ENCODE measurements at regions not wholly inside any gene's neighbourhood (a gene's known extent, or its start where the extent isn't known, plus 50 kb on each side); places are given as distances from the start of the nearest gene placed in this dataset.
A peak's percentile ranks its signal among the peaks of the same experiment; 100 is the strongest.

DNA sequence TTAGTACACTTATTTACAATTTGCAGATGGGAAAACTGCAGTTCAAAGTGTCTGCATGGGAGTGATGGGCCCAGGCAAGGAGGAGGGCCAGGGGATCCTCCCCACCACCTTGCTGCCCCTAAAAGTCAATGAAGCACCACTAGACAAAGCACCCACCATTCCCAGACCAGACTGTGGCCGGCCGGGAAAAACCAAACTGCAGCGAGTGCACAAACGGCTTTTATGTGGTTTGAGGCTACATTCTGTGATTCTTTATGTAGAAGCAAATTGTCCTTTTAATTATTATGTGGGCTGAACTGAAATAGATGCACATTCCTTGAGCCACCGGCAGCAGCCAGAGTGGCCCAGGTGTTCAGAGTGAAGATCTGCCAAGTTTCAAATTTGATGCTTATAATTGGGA lies 585.3 kb upstream of the KLF4 start:
- intact Hi-C loops (cut with DNase I), result no loop called here
- ATAC-seq, result no peak

DNA sequence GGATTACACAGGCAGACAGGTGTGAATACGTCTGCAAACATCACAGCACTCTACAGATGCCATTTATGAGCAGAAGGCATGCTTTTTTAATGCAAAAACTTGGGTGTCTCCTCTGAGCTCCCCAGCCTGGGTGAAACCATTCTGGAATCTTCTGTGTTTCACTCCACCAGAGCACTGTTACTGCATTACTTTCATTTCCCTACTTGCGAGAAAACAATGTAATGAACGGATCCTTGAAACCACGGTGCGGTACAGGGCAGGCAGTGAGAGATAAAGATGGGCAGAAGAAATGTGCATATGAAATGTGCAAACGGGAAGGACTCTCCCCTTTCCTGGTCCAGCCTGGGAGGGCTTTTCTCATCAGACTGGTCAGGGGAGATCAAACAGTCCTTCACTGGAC lies 584.3 kb upstream of the KLF4 start:
- intact Hi-C loops (cut with DNase I), result no loop called here
- ATAC-seq (no peak), DNase-seq (ENCODE audit: low spot score) (no peak)

More for the DNA sequence above, 585.3 kb upstream of the KLF4 start:
- no peak for DNase-seq (ENCODE audit: low spot score)

GRCh38 chr9:108072740-108073139 lies 583.2 kb upstream of the KLF4 start:
- DNase-seq (ENCODE audit: low spot score), result no peak
- intact Hi-C loops (cut with DNase I), result loop anchor here (1.0 kb wide), 1 partner anchor 22 kb away; no protein-coding TSS in a partner anchor
- ATAC-seq, result no peak

DNA sequence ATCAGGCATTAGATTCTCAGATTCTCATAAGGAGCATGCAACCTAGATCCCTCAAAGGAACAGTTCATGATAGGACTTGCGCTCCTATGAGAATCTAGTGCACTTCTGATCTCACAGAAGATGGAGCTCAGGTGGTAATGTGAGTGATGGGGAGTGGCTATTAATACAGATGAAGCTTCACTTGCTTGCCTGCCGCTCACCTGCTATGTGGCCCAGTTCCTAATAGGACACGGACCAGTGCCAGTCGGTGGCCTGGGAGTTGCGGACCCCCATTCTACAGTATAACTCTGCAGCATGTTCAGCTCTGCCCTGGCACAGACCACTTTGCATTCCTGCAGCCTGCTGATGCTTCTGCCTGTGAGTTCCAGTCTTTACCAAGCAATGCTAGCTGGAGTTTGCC lies 581.3 kb upstream of the KLF4 start:
- DNase-seq (ENCODE audit: low spot score) (no peak), ATAC-seq (no peak)
- intact Hi-C loops (cut with DNase I), result no loop called here

DNA sequence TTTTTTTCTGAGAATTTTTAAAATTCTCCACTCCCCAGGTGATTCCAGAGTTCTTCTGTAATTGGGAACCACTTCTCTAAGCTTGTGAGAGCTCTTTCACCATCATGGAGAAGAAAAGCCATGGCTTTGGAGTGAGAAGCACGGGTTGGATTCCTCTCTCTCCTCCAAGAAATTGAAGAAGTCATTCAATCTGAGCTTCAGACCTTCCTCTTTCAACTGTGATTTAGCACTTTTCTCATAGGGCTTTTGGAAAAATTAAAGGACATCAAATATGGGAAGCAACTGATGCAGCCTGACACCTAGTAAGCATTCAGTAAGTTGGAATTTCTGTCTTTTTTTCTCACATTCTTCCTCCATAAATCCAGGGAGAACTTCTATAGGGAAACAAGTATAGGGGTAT lies 580.4 kb upstream of the KLF4 start:
- ATAC-seq (no peak), DNase-seq (ENCODE audit: low spot score) (no peak)
- intact Hi-C loops (cut with DNase I), result no loop called here

DNA sequence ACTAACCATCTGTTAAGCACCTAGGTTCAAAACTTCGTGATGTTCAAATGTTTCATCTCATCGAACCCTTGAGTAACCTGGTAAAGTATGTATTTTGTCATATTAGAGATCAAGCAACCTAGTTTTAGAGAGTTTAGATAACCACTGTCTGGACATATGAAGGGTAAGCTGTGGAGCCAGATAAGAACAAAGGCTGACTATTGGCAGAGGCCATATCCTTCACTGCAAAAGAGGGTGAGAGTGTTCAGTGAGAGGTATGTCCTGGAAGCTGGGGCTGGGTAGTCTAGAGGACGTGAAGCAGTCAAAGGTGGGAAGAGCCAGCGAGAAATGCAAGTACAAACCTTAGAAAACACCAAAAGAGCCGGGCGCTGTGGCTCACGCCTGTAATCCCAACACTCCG lies 573.1 kb upstream of the KLF4 start:
- ATAC-seq, result no peak
- DNase-seq (ENCODE audit: low spot score), result no peak
- intact Hi-C loops (cut with DNase I), result no loop called here

- no peak for DNase-seq (ENCODE audit: low spot score)
- no peak for ATAC-seq
- intact Hi-C loops (cut with DNase I), result no loop called here
Observed at GRCh38 chr9:108060175-108060574, 570.6 kb upstream of the KLF4 start.

GRCh38 chr9:108058135-108058814 lies 568.7 kb upstream of the KLF4 start:
- ATAC-seq, result no peak
- intact Hi-C loops (cut with DNase I), result no loop called here
- no peak for DNase-seq (ENCODE audit: low spot score)

- intact Hi-C loops (cut with DNase I), result no loop called here
- DNase-seq (ENCODE audit: low spot score), result no peak
- ATAC-seq, result peak; percentile 83
Observed at GRCh38 chr9:108057421-108058134, 568.0 kb upstream of the KLF4 start.

DNA sequence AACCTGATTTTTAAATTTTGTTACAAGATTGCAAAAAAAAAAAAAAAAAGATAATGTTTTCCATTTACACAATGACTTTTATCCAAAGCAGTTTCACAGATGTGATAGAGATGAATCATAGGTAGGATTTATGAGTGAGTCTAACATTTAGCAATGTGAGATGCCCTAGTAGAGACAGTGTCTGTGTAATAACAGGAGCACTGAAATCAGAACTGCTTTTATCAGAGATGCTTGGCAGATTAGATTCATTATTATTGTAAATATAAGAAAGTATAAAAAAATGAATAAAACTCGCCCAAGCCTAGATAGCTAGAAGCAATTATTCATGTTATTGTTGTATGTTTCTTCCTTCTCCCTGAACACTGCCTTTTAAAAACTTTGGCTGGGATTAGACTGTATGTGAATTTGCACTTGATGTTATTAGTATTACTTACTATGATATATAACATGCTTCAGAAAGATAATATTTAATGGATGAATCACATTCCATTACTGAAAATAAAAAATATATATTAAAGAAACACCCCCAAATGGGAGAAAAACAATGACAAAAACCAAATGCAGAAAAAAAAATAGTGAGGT lies 567.3 kb upstream of the KLF4 start:
- ATAC-seq (peak; percentile 43), DNase-seq (ENCODE audit: low spot score) (no peak)
- intact Hi-C loops (cut with DNase I), result no loop called here

GRCh38 chr9:108056084-108056804 lies 566.7 kb upstream of the KLF4 start:
- DNase-seq (ENCODE audit: low spot score) (no peak), ATAC-seq (no peak)
- intact Hi-C loops (cut with DNase I), result no loop called here

DNA sequence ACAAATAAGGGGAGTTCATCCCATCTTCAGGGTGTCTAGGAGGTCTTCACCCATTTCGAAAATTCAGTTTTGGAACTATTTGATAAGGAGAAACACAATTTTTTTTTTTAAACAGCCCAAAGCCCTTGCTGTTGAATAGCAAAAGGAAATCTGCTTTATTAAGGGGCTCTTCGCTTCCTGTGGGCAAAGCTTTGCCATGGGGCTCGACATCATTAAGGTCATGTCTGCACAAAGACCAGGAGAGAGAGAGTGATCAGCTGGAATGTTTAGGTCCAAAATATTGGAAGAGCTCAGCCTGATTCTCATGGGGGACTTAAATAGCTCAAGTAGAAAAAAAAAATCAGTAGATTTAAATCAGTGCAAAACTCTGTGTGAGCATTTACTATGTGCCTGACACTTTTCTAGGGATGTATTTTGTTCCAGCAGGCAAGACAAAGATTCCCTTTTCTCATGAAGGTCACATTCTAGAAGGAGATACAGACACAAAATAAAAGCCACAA lies 564.6 kb upstream of the KLF4 start:
- intact Hi-C loops (cut with DNase I), result no loop called here
- ATAC-seq, result no peak
- no peak for DNase-seq (ENCODE audit: low spot score)

DNA sequence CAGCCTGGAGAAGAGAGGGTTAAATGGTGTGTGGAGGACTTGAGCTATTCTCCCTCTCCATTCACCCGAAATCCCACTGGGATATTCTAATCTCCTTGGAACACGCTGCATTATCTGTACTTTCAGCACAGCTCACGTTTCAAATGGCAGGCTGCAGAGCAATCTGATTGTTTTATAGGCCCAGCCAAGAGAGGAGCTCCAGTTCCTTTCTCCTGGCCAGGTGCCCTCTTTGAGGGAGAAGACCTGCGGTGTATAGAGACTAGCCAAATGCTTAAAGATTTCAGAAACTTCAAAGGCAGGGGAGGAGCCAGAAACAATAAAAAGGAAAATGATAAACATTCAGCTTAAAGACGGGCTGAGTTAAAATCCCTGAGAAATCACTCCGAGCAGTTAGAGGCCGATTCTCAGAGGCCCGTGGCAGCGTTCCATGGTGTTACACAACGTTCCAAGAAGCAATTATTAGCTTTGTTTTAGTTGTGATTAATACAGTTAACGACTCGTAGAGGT lies 564.0 kb upstream of the KLF4 start:
- ATAC-seq, result peak; percentile 82
- intact Hi-C loops (cut with DNase I), result no loop called here

GRCh38 chr9:108052431-108053080 lies 563.0 kb upstream of the KLF4 start:
- ATAC-seq (no peak), DNase-seq (ENCODE audit: low spot score) (no peak)
- intact Hi-C loops (cut with DNase I), result no loop called here

More for the DNA sequence above, 564.0 kb upstream of the KLF4 start:
- peak; percentile 85 for DNase-seq (ENCODE audit: low spot score)

DNA sequence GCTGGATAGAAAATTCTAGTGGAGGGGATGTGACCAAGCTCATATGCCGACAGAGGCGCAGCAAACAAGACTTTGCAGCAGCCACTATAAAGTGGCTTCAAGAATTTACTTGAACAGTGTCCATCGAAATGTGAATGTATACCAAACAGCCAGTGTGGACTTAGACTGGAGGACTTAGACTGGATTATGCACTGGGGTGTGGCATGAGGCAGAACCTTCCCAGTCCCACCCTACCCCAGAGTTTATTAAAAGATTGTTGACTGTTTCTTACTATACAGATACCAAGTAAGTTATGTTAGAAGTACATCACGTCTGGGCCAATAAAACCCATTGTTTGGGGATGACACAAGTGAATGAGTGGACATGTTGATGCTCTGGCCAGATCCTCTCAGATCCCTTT lies 561.3 kb upstream of the KLF4 start:
- intact Hi-C loops (cut with DNase I), result loop anchor here (1.0 kb wide), 1 partner anchor 21 kb away; no protein-coding TSS in a partner anchor

GRCh38 chr9:108049671-108050494 lies 560.3 kb upstream of the KLF4 start:
- intact Hi-C loops (cut with DNase I), result loop anchor here (1.0 kb wide), 1 partner anchor 22 kb away; no protein-coding TSS in a partner anchor
- no peak for ATAC-seq
- no peak for DNase-seq (ENCODE audit: low spot score)

More for the DNA sequence above, 561.3 kb upstream of the KLF4 start:
- ATAC-seq, result no peak
- no peak for DNase-seq (ENCODE audit: low spot score)

DNA sequence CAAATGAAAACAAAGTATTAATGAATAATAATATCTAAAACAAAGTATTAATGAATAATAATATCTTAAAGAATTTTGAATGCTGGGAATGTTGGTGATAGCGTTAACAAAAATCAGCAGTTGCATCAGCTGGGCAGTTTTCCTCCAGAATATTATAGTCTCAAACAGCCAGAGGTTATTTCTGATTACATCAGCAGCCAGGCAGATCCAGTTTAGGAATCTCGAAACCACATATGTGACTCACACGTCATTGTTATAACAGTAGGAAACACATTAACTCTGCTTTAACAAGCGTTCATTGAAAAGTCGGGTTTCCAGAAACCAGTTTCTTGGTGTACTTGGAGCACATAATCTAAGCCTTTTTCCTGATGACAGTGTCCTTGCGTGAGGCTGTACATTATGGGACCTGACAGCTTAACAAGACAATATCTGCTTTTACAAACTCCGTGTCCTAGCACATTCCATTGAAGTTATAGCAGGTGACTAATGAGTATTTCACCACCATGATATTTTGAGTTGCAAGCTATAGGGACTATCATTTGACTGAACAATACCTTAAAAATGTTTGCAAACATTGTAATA lies 559.5 kb upstream of the KLF4 start:
- intact Hi-C loops (cut with DNase I), result no loop called here
- DNase-seq (ENCODE audit: low spot score), result no peak
- ATAC-seq, result no peak
